H1 (cell line): ENCODE measurements at regions not wholly inside any gene's neighbourhood (a gene's known extent, or its start where the extent isn't known, plus 50 kb on each side); places are given as distances from the start of the nearest gene placed in this dataset.

ENCODE experiments used
- BCL11A ChIP-seq, 2 experiments: IDR thresholded peaks; one replicate each; pipeline ENCODE4 v1.6.1; 2011; ENCODE audit warnings: low read depth in 2 of 2, low read length in 2 of 2, mild to moderate bottlenecking in 2 of 2
- CBX5 ChIP-seq: fragments of 300-800, 300-1000 bp; sonication (generic); IDR thresholded peaks from 2 replicates; pipeline ENCODE4 v1.7.1; 2016; ENCODE audit warnings: antibody characterized with exemption, low read length, low read depth
- TF ChIP-seq, protein P1 (sequence below): fragments of 300-600 bp; sonication (generic); IDR thresholded peaks from 2 replicates; pipeline ENCODE4 v1.7.1; 2012; ENCODE audit warnings: low read length, moderate library complexity, mild to moderate bottlenecking, inconsistent platforms; ENCODE audit not compliant: insufficient replicate concordance

DNA sequence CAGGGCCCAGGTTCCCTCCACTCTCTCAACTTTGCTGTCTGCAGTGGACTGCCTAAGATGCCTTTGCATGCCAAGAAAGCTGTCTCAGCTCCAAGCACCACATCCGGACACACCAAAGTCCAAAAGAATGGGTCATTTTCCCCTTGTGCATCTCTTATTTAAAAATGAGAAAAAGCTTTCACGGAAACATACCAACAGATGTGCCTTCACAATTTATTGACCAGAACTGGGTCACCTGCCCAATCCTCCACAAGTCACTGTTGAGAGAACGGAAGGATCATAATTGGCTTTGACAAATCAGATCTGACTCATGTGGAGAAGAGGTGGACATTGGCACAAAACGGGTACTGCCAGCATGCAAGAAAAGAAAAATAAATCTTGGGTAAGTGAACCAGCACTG lies 258.3 kb downstream of the SNX13 start (continued):
- TF ChIP-seq CBX5 (no peak), BCL11A (IDR thresholded peaks at IDR 0.05; ENCODE audit: low read depth in 2 of 2, low read length in 2 of 2) (no peak)
- TF ChIP-seq, protein P1, sequence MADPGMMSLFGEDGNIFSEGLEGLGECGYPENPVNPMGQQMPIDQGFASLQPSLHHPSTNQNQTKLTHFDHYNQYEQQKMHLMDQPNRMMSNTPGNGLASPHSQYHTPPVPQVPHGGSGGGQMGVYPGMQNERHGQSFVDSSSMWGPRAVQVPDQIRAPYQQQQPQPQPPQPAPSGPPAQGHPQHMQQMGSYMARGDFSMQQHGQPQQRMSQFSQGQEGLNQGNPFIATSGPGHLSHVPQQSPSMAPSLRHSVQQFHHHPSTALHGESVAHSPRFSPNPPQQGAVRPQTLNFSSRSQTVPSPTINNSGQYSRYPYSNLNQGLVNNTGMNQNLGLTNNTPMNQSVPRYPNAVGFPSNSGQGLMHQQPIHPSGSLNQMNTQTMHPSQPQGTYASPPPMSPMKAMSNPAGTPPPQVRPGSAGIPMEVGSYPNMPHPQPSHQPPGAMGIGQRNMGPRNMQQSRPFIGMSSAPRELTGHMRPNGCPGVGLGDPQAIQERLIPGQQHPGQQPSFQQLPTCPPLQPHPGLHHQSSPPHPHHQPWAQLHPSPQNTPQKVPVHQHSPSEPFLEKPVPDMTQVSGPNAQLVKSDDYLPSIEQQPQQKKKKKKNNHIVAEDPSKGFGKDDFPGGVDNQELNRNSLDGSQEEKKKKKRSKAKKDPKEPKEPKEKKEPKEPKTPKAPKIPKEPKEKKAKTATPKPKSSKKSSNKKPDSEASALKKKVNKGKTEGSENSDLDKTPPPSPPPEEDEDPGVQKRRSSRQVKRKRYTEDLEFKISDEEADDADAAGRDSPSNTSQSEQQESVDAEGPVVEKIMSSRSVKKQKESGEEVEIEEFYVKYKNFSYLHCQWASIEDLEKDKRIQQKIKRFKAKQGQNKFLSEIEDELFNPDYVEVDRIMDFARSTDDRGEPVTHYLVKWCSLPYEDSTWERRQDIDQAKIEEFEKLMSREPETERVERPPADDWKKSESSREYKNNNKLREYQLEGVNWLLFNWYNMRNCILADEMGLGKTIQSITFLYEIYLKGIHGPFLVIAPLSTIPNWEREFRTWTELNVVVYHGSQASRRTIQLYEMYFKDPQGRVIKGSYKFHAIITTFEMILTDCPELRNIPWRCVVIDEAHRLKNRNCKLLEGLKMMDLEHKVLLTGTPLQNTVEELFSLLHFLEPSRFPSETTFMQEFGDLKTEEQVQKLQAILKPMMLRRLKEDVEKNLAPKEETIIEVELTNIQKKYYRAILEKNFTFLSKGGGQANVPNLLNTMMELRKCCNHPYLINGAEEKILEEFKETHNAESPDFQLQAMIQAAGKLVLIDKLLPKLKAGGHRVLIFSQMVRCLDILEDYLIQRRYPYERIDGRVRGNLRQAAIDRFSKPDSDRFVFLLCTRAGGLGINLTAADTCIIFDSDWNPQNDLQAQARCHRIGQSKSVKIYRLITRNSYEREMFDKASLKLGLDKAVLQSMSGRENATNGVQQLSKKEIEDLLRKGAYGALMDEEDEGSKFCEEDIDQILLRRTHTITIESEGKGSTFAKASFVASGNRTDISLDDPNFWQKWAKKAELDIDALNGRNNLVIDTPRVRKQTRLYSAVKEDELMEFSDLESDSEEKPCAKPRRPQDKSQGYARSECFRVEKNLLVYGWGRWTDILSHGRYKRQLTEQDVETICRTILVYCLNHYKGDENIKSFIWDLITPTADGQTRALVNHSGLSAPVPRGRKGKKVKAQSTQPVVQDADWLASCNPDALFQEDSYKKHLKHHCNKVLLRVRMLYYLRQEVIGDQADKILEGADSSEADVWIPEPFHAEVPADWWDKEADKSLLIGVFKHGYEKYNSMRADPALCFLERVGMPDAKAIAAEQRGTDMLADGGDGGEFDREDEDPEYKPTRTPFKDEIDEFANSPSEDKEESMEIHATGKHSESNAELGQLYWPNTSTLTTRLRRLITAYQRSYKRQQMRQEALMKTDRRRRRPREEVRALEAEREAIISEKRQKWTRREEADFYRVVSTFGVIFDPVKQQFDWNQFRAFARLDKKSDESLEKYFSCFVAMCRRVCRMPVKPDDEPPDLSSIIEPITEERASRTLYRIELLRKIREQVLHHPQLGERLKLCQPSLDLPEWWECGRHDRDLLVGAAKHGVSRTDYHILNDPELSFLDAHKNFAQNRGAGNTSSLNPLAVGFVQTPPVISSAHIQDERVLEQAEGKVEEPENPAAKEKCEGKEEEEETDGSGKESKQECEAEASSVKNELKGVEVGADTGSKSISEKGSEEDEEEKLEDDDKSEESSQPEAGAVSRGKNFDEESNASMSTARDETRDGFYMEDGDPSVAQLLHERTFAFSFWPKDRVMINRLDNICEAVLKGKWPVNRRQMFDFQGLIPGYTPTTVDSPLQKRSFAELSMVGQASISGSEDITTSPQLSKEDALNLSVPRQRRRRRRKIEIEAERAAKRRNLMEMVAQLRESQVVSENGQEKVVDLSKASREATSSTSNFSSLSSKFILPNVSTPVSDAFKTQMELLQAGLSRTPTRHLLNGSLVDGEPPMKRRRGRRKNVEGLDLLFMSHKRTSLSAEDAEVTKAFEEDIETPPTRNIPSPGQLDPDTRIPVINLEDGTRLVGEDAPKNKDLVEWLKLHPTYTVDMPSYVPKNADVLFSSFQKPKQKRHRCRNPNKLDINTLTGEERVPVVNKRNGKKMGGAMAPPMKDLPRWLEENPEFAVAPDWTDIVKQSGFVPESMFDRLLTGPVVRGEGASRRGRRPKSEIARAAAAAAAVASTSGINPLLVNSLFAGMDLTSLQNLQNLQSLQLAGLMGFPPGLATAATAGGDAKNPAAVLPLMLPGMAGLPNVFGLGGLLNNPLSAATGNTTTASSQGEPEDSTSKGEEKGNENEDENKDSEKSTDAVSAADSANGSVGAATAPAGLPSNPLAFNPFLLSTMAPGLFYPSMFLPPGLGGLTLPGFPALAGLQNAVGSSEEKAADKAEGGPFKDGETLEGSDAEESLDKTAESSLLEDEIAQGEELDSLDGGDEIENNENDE: no peak
